HK-2 (cell line): ENCODE measurements at regions not wholly inside any gene's neighbourhood (a gene's known extent, or its start where the extent isn't known, plus 50 kb on each side); places are given as distances from the start of the nearest gene placed in this dataset.

Experiments used
- DNase-seq: peaks from one replicate; pipeline ENCODE4 v3.0.0-alpha.2; 2018; ENCODE audit not compliant: unreplicated experiment

GRCh38 chr4:157678478-157678877 lies 457.9 kb downstream of the GRIA2 start:
- no peak for DNase-seq

GRCh38 chr4:157674699-157675098 lies 454.2 kb downstream of the GRIA2 start:
- no peak for DNase-seq

- DNase-seq: no peak
Observed at GRCh38 chr4:157667836-157668235, 447.3 kb downstream of the GRIA2 start.

GRCh38 chr4:157664726-157665125 lies 444.2 kb downstream of the GRIA2 start:
- DNase-seq: no peak

- DNase-seq: no peak
Observed at GRCh38 chr4:157655096-157655809, 434.7 kb downstream of the GRIA2 start.

- no peak for DNase-seq
Observed at GRCh38 chr4:157643257-157643656, 422.7 kb downstream of the GRIA2 start.

- DNase-seq: no peak
Observed at GRCh38 chr4:157634057-157634456, 413.5 kb downstream of the GRIA2 start.

- no peak for DNase-seq
Observed at GRCh38 chr4:157616741-157617472, 396.4 kb downstream of the GRIA2 start.

- DNase-seq: no peak
Observed at GRCh38 chr4:157607996-157608395, 387.5 kb downstream of the GRIA2 start.

- DNase-seq: no peak
Observed at GRCh38 chr4:157600583-157600982, 380.1 kb downstream of the GRIA2 start.

- DNase-seq: no peak
Observed at GRCh38 chr4:157591245-157591644, 370.7 kb downstream of the GRIA2 start.

- no peak for DNase-seq
Observed at GRCh38 chr4:157590679-157591078, 370.2 kb downstream of the GRIA2 start.

- no peak for DNase-seq
Observed at GRCh38 chr4:157587681-157588423, 367.3 kb downstream of the GRIA2 start.

- DNase-seq: no peak
Observed at GRCh38 chr4:157582141-157582540, 361.6 kb downstream of the GRIA2 start.

- no peak for DNase-seq
Observed at GRCh38 chr4:157576671-157577217, 356.2 kb downstream of the GRIA2 start.

GRCh38 chr4:157575339-157575738 lies 354.8 kb downstream of the GRIA2 start:
- no peak for DNase-seq

- no peak for DNase-seq
Observed at GRCh38 chr4:157574606-157575005, 354.1 kb downstream of the GRIA2 start.

- no peak for DNase-seq
Observed at GRCh38 chr4:157572951-157573350, 352.4 kb downstream of the GRIA2 start.

- no peak for DNase-seq
Observed at GRCh38 chr4:157572284-157572683, 351.8 kb downstream of the GRIA2 start.

GRCh38 chr4:157564771-157565170 lies 344.2 kb downstream of the GRIA2 start:
- DNase-seq: no peak

GRCh38 chr4:157564218-157564617 lies 343.7 kb downstream of the GRIA2 start:
- DNase-seq: no peak

- DNase-seq: no peak
Observed at GRCh38 chr4:157558016-157558415, 337.5 kb downstream of the GRIA2 start.
